Heart left ventricle (tissue), 13 donors: ENCODE measurements at regions not wholly inside any gene's neighbourhood (a gene's known extent, or its start where the extent isn't known, plus 50 kb on each side); places are given as distances from the start of the nearest gene placed in this dataset.

Experiments
- CTCF ChIP-seq, 12 donors: fragments of 200-600 bp; sonication (generic) in 4 of 12; IDR thresholded peaks; one replicate each; pipeline versions ENCODE4 v1.5.0 to v1.8.0; 2018 to 2022; ENCODE audit warnings: antibody characterized with exemption in 12 of 12, mild to moderate bottlenecking in 5 of 12
- POLR2A ChIP-seq, 2 donors: fragments of 450-650 bp; IDR thresholded peaks; one replicate each; pipeline ENCODE4 v1.6.1; 2017; ENCODE audit warnings: antibody characterized with exemption in 2 of 2, mild to moderate bottlenecking in 2 of 2, moderate library complexity in 2 of 2
- donor health status: ischemic (EF 13 %, LVEDD 7.1; RV severe dilation, severe dysfunction).
- donor health status: DM: no; HTN: yes; CAD: no.
- donor health status: DM: no; HTN: no; CAD: no.
- donor health status: ischemic (EF 25% LVEDD 6.9; RV normal size, moderate dysfunction).
- donor health status: ischemic (EF 25% LVEDD 5.7; RV mildly dilated, moderate dysfunction).
- donor health status: ischemic (EF 35%, LVEDD 5.7; RV mildly dilated, moderate dysfunction).
- donor health status: nonischemic (EF 11% LVEDD 7.7; RV severe dilation, severe dysfunction).
- donor health status: DM: yes; HTN: yes; CAD: no.
- donor health status: PGD.
- donor health status: ischemic (EF 29% LVEDD 5.4; RV normal size, mild dysfunction).
- donor health status: nonischemic (EF 23%, LVEDD 6.1; RV moderate dilation, normal function).

GRCh38 chr7:9782275-9782674, 1191.4 kb upstream of the PHF14 start:
- TF ChIP-seq CTCF (IDR thresholded peaks at IDR 0.05): no peak
- TF ChIP-seq POLR2A (IDR thresholded peaks at IDR 0.05): no peak
